ENCODE measurements at regions not wholly inside any gene's neighbourhood (a gene's known extent, or its start where the extent isn't known, plus 50 kb on each side); places are given as distances from the start of the nearest gene placed in this dataset.

- H3K4me2 ChIP-seq (ENCODE audit: low read length) = no peak overlapping the region
- H3K27me3 ChIP-seq (ENCODE audit: control insufficient read depth, insufficient read depth, low read length) = no peaks in the 10 kb centered on the region
- no peaks in the 10 kb centered on the region for H3K9me3 ChIP-seq (replicated peaks; ENCODE audit: low read length)
- H3K4me1 ChIP-seq (ENCODE audit: control insufficient read depth, insufficient read depth, low read length) = no peaks in the 10 kb centered on the region
- no peak overlapping the region for H3K4me3 ChIP-seq (ENCODE audit: low read length)
- H3K36me3 ChIP-seq (ENCODE audit: insufficient read depth, low read length) = no peaks in the 10 kb centered on the region
- H3K9ac ChIP-seq (ENCODE audit: low read depth, low read length) = no peak overlapping the region
Observed at GRCh38 chr15:81612631-81613030, 238.6 kb upstream of the TMC3 start.

GRCh38 chr15:81611679-81612078 is 237.7 kb upstream of the TMC3 start:
- H3K4me2 ChIP-seq (ENCODE audit: low read length) = no peak overlapping the region

GRCh38 chr15:81608309-81608829 is 234.4 kb upstream of the TMC3 start:
- Histone ChIP-seq H3K9ac (ENCODE audit: low read depth, low read length) (no peak overlapping the region), H3K9me3 (replicated peaks; ENCODE audit: low read length) (no peaks in the 10 kb centered on the region), H3K4me3 (ENCODE audit: low read length) (no peak overlapping the region), H3K36me3 (ENCODE audit: insufficient read depth, low read length) (no peaks in the 10 kb centered on the region), H3K27me3 (ENCODE audit: control insufficient read depth, insufficient read depth, low read length) (peaks cover 3% of the 10 kb centered on the region), H3K4me2 (ENCODE audit: low read length) (no peak overlapping the region), H3K4me1 (ENCODE audit: control insufficient read depth, insufficient read depth, low read length) (no peaks in the 10 kb centered on the region)

More at GRCh38 chr15:81611679-81612078, 237.7 kb upstream of the TMC3 start:
- no peaks in the 10 kb centered on the region for H3K9me3 ChIP-seq (replicated peaks; ENCODE audit: low read length)
- no peaks in the 10 kb centered on the region for H3K27me3 ChIP-seq (ENCODE audit: control insufficient read depth, insufficient read depth, low read length)
- no peak overlapping the region for H3K9ac ChIP-seq (ENCODE audit: low read depth, low read length)
- no peaks in the 10 kb centered on the region for H3K4me1 ChIP-seq (ENCODE audit: control insufficient read depth, insufficient read depth, low read length)
- H3K4me3 ChIP-seq (ENCODE audit: low read length) = no peak overlapping the region
- no peaks in the 10 kb centered on the region for H3K36me3 ChIP-seq (ENCODE audit: insufficient read depth, low read length)

GRCh38 chr15:81604713-81605112 is 230.7 kb upstream of the TMC3 start:
- no peaks in the 10 kb centered on the region for H3K9me3 ChIP-seq (replicated peaks; ENCODE audit: low read length)
- no peak overlapping the region for H3K4me3 ChIP-seq (ENCODE audit: low read length)
- H3K9ac ChIP-seq (ENCODE audit: low read depth, low read length) = no peak overlapping the region
- peaks cover 3% of the 10 kb centered on the region for H3K27me3 ChIP-seq (ENCODE audit: control insufficient read depth, insufficient read depth, low read length)
- H3K36me3 ChIP-seq (ENCODE audit: insufficient read depth, low read length) = no peaks in the 10 kb centered on the region
- no peak overlapping the region for H3K4me2 ChIP-seq (ENCODE audit: low read length)
- H3K4me1 ChIP-seq (ENCODE audit: control insufficient read depth, insufficient read depth, low read length) = no peaks in the 10 kb centered on the region

GRCh38 chr15:81596159-81596865 is 222.3 kb upstream of the TMC3 start:
- Histone ChIP-seq H3K4me1 (ENCODE audit: control insufficient read depth, insufficient read depth, low read length) (no peaks in the 10 kb centered on the region), H3K27me3 (ENCODE audit: control insufficient read depth, insufficient read depth, low read length) (no peaks in the 10 kb centered on the region), H3K9me3 (replicated peaks; ENCODE audit: low read length) (no peaks in the 10 kb centered on the region), H3K9ac (ENCODE audit: low read depth, low read length) (no peak overlapping the region), H3K36me3 (ENCODE audit: insufficient read depth, low read length) (no peaks in the 10 kb centered on the region), H3K4me2 (ENCODE audit: low read length) (no peak overlapping the region), H3K4me3 (ENCODE audit: low read length) (no peak overlapping the region)

- Histone ChIP-seq H3K4me3 (ENCODE audit: low read length) (no peak overlapping the region), H3K9me3 (replicated peaks; ENCODE audit: low read length) (no peaks in the 10 kb centered on the region), H3K4me1 (ENCODE audit: control insufficient read depth, insufficient read depth, low read length) (no peaks in the 10 kb centered on the region), H3K27me3 (ENCODE audit: control insufficient read depth, insufficient read depth, low read length) (no peaks in the 10 kb centered on the region), H3K36me3 (ENCODE audit: insufficient read depth, low read length) (no peaks in the 10 kb centered on the region), H3K9ac (ENCODE audit: low read depth, low read length) (no peak overlapping the region), H3K4me2 (ENCODE audit: low read length) (no peak overlapping the region)
Observed at GRCh38 chr15:81595752-81596151, 221.7 kb upstream of the TMC3 start.

GRCh38 chr15:81589671-81590070 is 215.7 kb upstream of the TMC3 start:
- no peaks in the 10 kb centered on the region for H3K27me3 ChIP-seq (ENCODE audit: control insufficient read depth, insufficient read depth, low read length)
- H3K9me3 ChIP-seq (replicated peaks; ENCODE audit: low read length) = no peaks in the 10 kb centered on the region
- no peak overlapping the region for H3K4me2 ChIP-seq (ENCODE audit: low read length)
- no peaks in the 10 kb centered on the region for H3K36me3 ChIP-seq (ENCODE audit: insufficient read depth, low read length)
- H3K4me1 ChIP-seq (ENCODE audit: control insufficient read depth, insufficient read depth, low read length) = no peaks in the 10 kb centered on the region
- H3K9ac ChIP-seq (ENCODE audit: low read depth, low read length) = no peak overlapping the region
- no peak overlapping the region for H3K4me3 ChIP-seq (ENCODE audit: low read length)

GRCh38 chr15:81575436-81576123 is 201.6 kb upstream of the TMC3 start:
- Histone ChIP-seq H3K4me2 (ENCODE audit: low read length) (no peak overlapping the region), H3K4me1 (ENCODE audit: control insufficient read depth, insufficient read depth, low read length) (no peaks in the 10 kb centered on the region), H3K9me3 (replicated peaks; ENCODE audit: low read length) (no peaks in the 10 kb centered on the region), H3K9ac (ENCODE audit: low read depth, low read length) (no peak overlapping the region), H3K36me3 (ENCODE audit: insufficient read depth, low read length) (no peaks in the 10 kb centered on the region), H3K27me3 (ENCODE audit: control insufficient read depth, insufficient read depth, low read length) (peaks cover 13% of the 10 kb centered on the region), H3K4me3 (ENCODE audit: low read length) (no peak overlapping the region)

- Histone ChIP-seq H3K4me3 (ENCODE audit: low read length) (no peak overlapping the region), H3K4me2 (ENCODE audit: low read length) (no peak overlapping the region), H3K27me3 (ENCODE audit: control insufficient read depth, insufficient read depth, low read length) (peaks cover 6% of the 10 kb centered on the region), H3K9me3 (replicated peaks; ENCODE audit: low read length) (no peaks in the 10 kb centered on the region), H3K36me3 (ENCODE audit: insufficient read depth, low read length) (no peaks in the 10 kb centered on the region), H3K4me1 (ENCODE audit: control insufficient read depth, insufficient read depth, low read length) (no peaks in the 10 kb centered on the region), H3K9ac (ENCODE audit: low read depth, low read length) (no peak overlapping the region)
Observed at GRCh38 chr15:81573098-81573746, 199.2 kb upstream of the TMC3 start.

GRCh38 chr15:81572190-81572589 is 198.2 kb upstream of the TMC3 start:
- Histone ChIP-seq H3K9me3 (replicated peaks; ENCODE audit: low read length) (no peaks in the 10 kb centered on the region), H3K9ac (ENCODE audit: low read depth, low read length) (no peak overlapping the region), H3K27me3 (ENCODE audit: control insufficient read depth, insufficient read depth, low read length) (peaks cover 6% of the 10 kb centered on the region), H3K4me2 (ENCODE audit: low read length) (no peak overlapping the region), H3K36me3 (ENCODE audit: insufficient read depth, low read length) (no peaks in the 10 kb centered on the region), H3K4me3 (ENCODE audit: low read length) (no peak overlapping the region), H3K4me1 (ENCODE audit: control insufficient read depth, insufficient read depth, low read length) (no peaks in the 10 kb centered on the region)

GRCh38 chr15:81569286-81570080 is 195.5 kb upstream of the TMC3 start:
- H3K27me3 ChIP-seq (ENCODE audit: control insufficient read depth, insufficient read depth, low read length) = no peaks in the 10 kb centered on the region

More at GRCh38 chr15:81569286-81570080, 195.5 kb upstream of the TMC3 start:
- no peak overlapping the region for H3K9ac ChIP-seq (ENCODE audit: low read depth, low read length)
- no peaks in the 10 kb centered on the region for H3K4me1 ChIP-seq (ENCODE audit: control insufficient read depth, insufficient read depth, low read length)
- no peaks in the 10 kb centered on the region for H3K9me3 ChIP-seq (replicated peaks; ENCODE audit: low read length)
- no peaks in the 10 kb centered on the region for H3K36me3 ChIP-seq (ENCODE audit: insufficient read depth, low read length)
- no peak overlapping the region for H3K4me3 ChIP-seq (ENCODE audit: low read length)
- H3K4me2 ChIP-seq (ENCODE audit: low read length) = no peak overlapping the region

Measured in skeletal muscle satellite cell (primary cell).